ENCODE measurements at regions not wholly inside any gene's neighbourhood (a gene's known extent, or its start where the extent isn't known, plus 50 kb on each side); places are given as distances from the start of the nearest gene placed in this dataset.

- peaks cover 12% of the 10 kb centered on the region for H3K9me3 Mint-ChIP-seq (ENCODE audit: unreplicated experiment)
- H3K27ac Mint-ChIP-seq (ENCODE audit: unreplicated experiment) = peak overlapping the region; percentile 96
These were observed 168.5 kb upstream of the PIK3R1 start for GRCh38 chr5:68047035-68047434.

GRCh38 chr5:68046445-68046844, 169.1 kb upstream of the PIK3R1 start:
- no peaks in the 10 kb centered on the region for H4K20me1 ChIP-seq (ENCODE audit: insufficient read depth, low read length)
- no peak overlapping the region for H3K4me3 ChIP-seq (ENCODE audit: insufficient read depth, low read depth, low read length)
- DNase-seq (ENCODE audit: low read depth) (peak; percentile 97), FAIRE-seq (peak; percentile 99)
- peaks cover 14% of the 10 kb centered on the region for H3K4me1 ChIP-seq (ENCODE audit: insufficient read depth, low read length)
- no peak for TF ChIP-seq CTCF (IDR thresholded peaks at IDR 0.05; ENCODE audit: insufficient read depth, low read depth, low read length)
- no peak for TF ChIP-seq EZH2 (IDR thresholded peaks at IDR 0.05; ENCODE audit: insufficient read depth, low read length)
- H3K27me3 ChIP-seq (ENCODE audit: insufficient read depth, low read length) = no peaks in the 10 kb centered on the region
- Mint-ChIP-seq H3K36me3 (ENCODE audit: low read depth, unreplicated experiment) (no peaks in the 10 kb centered on the region), H3K27me3 (ENCODE audit: low read depth, unreplicated experiment) (no peaks in the 10 kb centered on the region), H3K9me3 (ENCODE audit: unreplicated experiment) (peaks cover 9% of the 10 kb centered on the region), H3K27ac (ENCODE audit: unreplicated experiment) (peak overlapping the region; percentile 96), H3K4me3 (ENCODE audit: unreplicated experiment) (no peak overlapping the region), H3K4me1 (ENCODE audit: low read depth, unreplicated experiment) (peaks cover 7% of the 10 kb centered on the region)
- no peak overlapping the region for H2AFZ ChIP-seq (ENCODE audit: low read depth, low read length)
- H3K79me2 ChIP-seq (ENCODE audit: insufficient read depth, low read length) = no peaks in the 10 kb centered on the region
- H3K9me3 ChIP-seq (ENCODE audit: insufficient read depth, low read depth, low read length) = no peaks in the 10 kb centered on the region
- H3K4me2 ChIP-seq (ENCODE audit: low read length) = peak overlapping the region; percentile 74
- H3K9ac ChIP-seq (ENCODE audit: low read length) = peak overlapping the region; percentile 60
- peak overlapping the region; percentile 78 for H3K27ac ChIP-seq (ENCODE audit: low read depth, low read length)
- no peaks in the 10 kb centered on the region for H3K36me3 ChIP-seq (ENCODE audit: insufficient read depth, low read length)

More at GRCh38 chr5:68047035-68047434, 168.5 kb upstream of the PIK3R1 start:
- Mint-ChIP-seq H3K4me1 (ENCODE audit: low read depth, unreplicated experiment) (peaks cover 7% of the 10 kb centered on the region), H3K4me3 (ENCODE audit: unreplicated experiment) (no peak overlapping the region), H3K36me3 (ENCODE audit: low read depth, unreplicated experiment) (no peaks in the 10 kb centered on the region), H3K27me3 (ENCODE audit: low read depth, unreplicated experiment) (no peaks in the 10 kb centered on the region)
- Histone ChIP-seq H3K36me3 (ENCODE audit: insufficient read depth, low read length) (no peaks in the 10 kb centered on the region), H2AFZ (ENCODE audit: low read depth, low read length) (no peak overlapping the region), H4K20me1 (ENCODE audit: insufficient read depth, low read length) (no peaks in the 10 kb centered on the region), H3K4me3 (ENCODE audit: insufficient read depth, low read depth, low read length) (no peak overlapping the region), H3K9ac (ENCODE audit: low read length) (peak overlapping the region; percentile 60), H3K9me3 (ENCODE audit: insufficient read depth, low read depth, low read length) (no peaks in the 10 kb centered on the region), H3K27me3 (ENCODE audit: insufficient read depth, low read length) (no peaks in the 10 kb centered on the region), H3K4me1 (ENCODE audit: insufficient read depth, low read length) (peaks cover 14% of the 10 kb centered on the region), H3K4me2 (ENCODE audit: low read length) (peak overlapping the region; percentile 74), H3K27ac (ENCODE audit: low read depth, low read length) (peak overlapping the region; percentile 78), H3K79me2 (ENCODE audit: insufficient read depth, low read length) (no peaks in the 10 kb centered on the region)
- peak; percentile 95 for FAIRE-seq
- TF ChIP-seq CTCF (IDR thresholded peaks at IDR 0.05; ENCODE audit: insufficient read depth, low read depth, low read length) (no peak), EZH2 (IDR thresholded peaks at IDR 0.05; ENCODE audit: insufficient read depth, low read length) (no peak)
- DNase-seq (ENCODE audit: low read depth) = peak; percentile 92

DNA sequence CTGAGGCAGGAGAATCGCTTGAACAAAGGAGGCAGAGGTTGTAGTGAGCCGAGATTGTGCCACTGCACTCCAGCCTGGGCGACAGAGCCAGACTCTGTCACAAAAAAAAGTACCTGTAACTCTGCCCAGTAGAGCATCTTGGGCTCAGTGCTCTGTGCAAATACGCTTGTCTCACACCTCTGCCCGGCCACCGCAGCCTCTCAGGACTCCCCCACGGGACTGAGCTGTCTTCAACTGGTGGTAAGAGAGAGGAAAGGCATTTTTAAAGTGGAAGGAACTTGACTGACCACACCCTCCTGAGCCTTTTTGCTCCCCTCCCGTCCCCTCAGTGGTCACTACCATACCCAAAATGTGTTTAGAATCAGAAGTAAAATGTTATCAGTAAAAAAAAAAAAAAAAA, 174.3 kb upstream of the PIK3R1 start:
- Histone ChIP-seq H3K36me3 (ENCODE audit: insufficient read depth, low read length) (no peaks in the 10 kb centered on the region), H3K27ac (ENCODE audit: low read depth, low read length) (no peak overlapping the region), H4K20me1 (ENCODE audit: insufficient read depth, low read length) (no peaks in the 10 kb centered on the region), H3K4me2 (ENCODE audit: low read length) (no peak overlapping the region), H2AFZ (ENCODE audit: low read depth, low read length) (no peak overlapping the region), H3K27me3 (ENCODE audit: insufficient read depth, low read length) (no peaks in the 10 kb centered on the region), H3K4me1 (ENCODE audit: insufficient read depth, low read length) (peaks cover 3% of the 10 kb centered on the region), H3K9me3 (ENCODE audit: insufficient read depth, low read depth, low read length) (no peaks in the 10 kb centered on the region), H3K4me3 (ENCODE audit: insufficient read depth, low read depth, low read length) (no peak overlapping the region), H3K9ac (ENCODE audit: low read length) (no peak overlapping the region), H3K79me2 (ENCODE audit: insufficient read depth, low read length) (no peaks in the 10 kb centered on the region)
- no peaks in the 10 kb centered on the region for H3K36me3 Mint-ChIP-seq (ENCODE audit: low read depth, unreplicated experiment)
- H3K27ac Mint-ChIP-seq (ENCODE audit: unreplicated experiment) = no peak overlapping the region
- no peak overlapping the region for H3K4me3 Mint-ChIP-seq (ENCODE audit: unreplicated experiment)
- H3K9me3 Mint-ChIP-seq (ENCODE audit: unreplicated experiment) = no peaks in the 10 kb centered on the region
- no peak for TF ChIP-seq EZH2 (IDR thresholded peaks at IDR 0.05; ENCODE audit: insufficient read depth, low read length)
- no peak for TF ChIP-seq CTCF (IDR thresholded peaks at IDR 0.05; ENCODE audit: insufficient read depth, low read depth, low read length)
- DNase-seq (ENCODE audit: low read depth) (no peak), FAIRE-seq (no peak)
- H3K4me1 Mint-ChIP-seq (ENCODE audit: low read depth, unreplicated experiment) = peaks cover 3% of the 10 kb centered on the region
- H3K27me3 Mint-ChIP-seq (ENCODE audit: low read depth, unreplicated experiment) = peaks cover 3% of the 10 kb centered on the region

All from astrocyte (in vitro differentiated cells and primary cell).